Epithelial cell of esophagus (primary cell): ENCODE measurements at regions not wholly inside any gene's neighbourhood (a gene's known extent, or its start where the extent isn't known, plus 50 kb on each side); places are given as distances from the start of the nearest gene placed in this dataset.

ENCODE experiments used
- DNase-seq: peaks from one replicate; pipeline ENCODE4 v3.0.0; 2010; ENCODE audit warnings: low read depth
- H3K4me3 ChIP-seq: 2 replicates; pipeline ENCODE4 v1.5.1; 2011; ENCODE audit warnings: mild to moderate bottlenecking, low read length, control low read depth
- TF ChIP-seq, protein P1 (sequence below): IDR thresholded peaks from 2 replicates; pipeline ENCODE4 v1.5.1; 2011; ENCODE audit warnings: low read depth, mild to moderate bottlenecking, low read length, control low read depth, inconsistent platforms; ENCODE audit not compliant: insufficient read depth; ENCODE audit errors: missing control alignments

DNA sequence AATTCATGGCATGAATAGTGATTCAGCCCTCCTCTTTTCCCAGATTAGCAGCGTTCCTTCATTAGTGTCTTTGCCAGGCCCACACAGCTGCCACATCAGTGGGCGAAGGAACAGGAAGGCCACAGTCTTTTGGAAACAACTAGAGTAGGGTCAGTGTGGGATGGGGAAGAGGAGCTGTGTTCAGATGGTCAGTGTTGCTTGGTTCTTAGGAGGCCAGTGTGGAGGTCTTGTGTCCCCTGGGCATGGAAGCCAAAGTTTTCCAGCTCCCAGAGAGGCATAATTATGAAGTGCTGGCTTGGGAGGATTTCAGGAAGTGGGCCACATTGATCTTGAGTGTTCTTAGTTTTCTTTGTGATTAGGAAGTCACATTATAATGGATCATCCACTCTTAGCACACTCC is 269.6 kb downstream of the PSAT1 start:
- no peak for DNase-seq
- TF ChIP-seq, protein P1, sequence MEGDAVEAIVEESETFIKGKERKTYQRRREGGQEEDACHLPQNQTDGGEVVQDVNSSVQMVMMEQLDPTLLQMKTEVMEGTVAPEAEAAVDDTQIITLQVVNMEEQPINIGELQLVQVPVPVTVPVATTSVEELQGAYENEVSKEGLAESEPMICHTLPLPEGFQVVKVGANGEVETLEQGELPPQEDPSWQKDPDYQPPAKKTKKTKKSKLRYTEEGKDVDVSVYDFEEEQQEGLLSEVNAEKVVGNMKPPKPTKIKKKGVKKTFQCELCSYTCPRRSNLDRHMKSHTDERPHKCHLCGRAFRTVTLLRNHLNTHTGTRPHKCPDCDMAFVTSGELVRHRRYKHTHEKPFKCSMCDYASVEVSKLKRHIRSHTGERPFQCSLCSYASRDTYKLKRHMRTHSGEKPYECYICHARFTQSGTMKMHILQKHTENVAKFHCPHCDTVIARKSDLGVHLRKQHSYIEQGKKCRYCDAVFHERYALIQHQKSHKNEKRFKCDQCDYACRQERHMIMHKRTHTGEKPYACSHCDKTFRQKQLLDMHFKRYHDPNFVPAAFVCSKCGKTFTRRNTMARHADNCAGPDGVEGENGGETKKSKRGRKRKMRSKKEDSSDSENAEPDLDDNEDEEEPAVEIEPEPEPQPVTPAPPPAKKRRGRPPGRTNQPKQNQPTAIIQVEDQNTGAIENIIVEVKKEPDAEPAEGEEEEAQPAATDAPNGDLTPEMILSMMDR = no peak
- no peak overlapping the region for H3K4me3 ChIP-seq

DNA sequence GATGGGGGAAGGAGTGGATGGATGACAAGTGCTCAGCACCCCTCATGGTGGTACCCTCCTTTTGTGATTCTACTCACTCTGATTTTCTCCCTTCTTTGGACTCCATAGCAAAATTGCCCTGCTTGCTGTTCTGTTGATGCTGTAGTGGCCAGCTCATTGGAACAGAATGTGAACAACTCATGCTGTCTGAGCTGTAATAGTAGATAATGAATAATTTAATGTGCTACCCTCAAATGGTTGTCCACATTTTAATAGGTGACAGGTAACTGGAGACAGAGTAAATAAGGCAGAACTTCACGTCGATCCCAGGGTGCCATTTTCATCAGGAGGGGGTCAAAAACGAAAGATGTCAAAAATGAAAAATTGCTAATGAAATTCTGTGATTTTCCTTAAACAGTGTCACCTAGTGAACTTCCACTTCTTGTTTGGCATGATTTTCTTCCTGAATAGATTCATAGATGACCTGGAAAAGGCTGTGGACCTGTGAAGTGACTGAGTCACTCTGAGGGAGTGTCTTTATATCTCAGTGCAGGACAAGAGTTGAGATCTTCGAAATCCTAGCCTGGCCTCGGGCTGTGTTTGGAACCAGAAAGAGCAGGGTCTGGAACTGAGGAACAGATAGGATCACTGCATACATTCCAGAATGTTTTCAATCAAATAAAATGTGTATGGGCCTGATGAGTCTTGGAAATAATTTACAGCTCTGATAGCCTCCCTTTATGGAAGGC is 270.2 kb downstream of the PSAT1 start:
- TF ChIP-seq, protein P1 = no peak
- H3K4me3 ChIP-seq = no peak overlapping the region
- DNase-seq = peak; percentile 36

DNA sequence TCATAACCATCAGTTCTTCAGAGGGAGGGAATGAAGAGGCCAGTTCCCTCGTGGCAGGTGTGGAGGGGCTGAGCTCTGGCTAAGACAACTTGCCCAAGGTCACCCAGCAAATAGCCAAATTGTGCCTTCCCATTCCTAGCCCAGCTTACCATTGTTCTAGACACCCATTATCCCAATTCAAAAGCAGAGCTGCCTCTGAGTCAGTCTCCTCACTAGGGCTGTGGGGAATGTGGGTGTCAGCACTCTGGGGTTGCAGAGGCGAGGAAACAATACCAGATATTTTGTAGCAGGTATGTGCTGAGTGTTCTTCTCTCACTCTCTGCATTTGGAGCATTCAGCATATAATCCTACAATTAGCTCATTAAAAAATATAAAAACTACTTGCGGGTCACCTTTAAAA is 270.8 kb downstream of the PSAT1 start:
- DNase-seq = peak; percentile 23
- TF ChIP-seq, protein P1 = no peak
- no peak overlapping the region for H3K4me3 ChIP-seq

DNA sequence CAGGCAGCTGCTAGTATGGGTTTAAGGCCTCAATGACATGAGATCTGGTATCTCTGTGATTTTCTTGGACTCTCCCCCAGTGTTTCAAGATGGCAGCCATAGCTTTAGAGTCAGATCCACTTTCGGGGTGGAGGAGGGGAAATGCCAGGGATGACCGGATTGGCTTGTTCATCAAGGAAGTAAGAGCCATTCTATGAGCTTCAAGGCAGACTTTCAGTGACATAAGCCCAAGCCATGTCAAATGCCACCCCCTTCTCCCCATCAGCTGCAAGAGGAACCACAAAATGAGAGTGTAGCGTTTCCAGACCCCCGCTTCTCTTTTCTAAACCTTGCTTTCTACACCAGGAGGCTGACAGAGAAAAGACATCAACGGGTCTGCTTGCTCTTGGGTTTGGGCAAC is 271.8 kb downstream of the PSAT1 start:
- no peak overlapping the region for H3K4me3 ChIP-seq
- TF ChIP-seq, protein P1 = no peak

DNA sequence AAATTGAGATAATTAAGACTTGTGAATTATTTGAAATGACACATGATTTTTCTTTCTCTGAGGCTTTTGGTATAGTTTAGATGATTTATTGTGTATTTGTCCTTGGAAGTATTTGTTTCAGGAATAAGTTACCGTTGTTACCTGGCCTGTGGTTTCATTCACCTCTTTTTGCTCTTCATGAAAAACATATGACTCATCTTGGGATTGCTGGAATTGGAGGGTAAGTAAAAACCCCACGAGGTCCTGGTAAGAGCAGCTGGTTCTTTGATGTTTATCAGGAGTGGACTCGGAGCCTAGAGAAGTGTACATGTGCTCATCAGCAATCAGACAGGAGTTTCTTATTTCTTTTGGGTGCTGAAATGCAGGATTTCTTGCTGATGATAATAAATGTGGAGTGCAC is 275.3 kb downstream of the PSAT1 start:
- TF ChIP-seq, protein P1 = no peak
- H3K4me3 ChIP-seq = no peak overlapping the region
- DNase-seq = peak; percentile 10

More for the DNA sequence above, 271.8 kb downstream of the PSAT1 start:
- no peak for DNase-seq

DNA sequence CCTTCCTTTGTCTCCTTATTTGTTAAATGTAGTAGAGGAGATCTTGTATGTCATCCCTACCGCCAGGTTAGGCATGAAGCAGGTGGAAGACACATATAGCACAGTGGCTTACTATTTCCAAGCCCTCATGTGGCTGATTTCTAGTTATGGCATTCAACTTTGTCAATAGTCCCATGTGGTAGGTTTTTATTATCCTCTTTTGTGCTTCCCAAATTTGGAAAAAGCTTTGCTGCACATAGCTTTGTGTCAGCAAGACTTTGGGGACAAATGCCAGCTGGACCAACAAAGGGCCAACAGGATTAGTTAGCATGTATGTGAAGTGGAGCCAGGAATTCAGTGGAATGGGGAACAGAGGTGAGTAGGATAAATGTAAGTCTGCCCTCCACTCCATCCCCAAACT is 276.3 kb downstream of the PSAT1 start:
- H3K4me3 ChIP-seq = no peak overlapping the region
- DNase-seq = no peak
- TF ChIP-seq, protein P1 = no peak

DNA sequence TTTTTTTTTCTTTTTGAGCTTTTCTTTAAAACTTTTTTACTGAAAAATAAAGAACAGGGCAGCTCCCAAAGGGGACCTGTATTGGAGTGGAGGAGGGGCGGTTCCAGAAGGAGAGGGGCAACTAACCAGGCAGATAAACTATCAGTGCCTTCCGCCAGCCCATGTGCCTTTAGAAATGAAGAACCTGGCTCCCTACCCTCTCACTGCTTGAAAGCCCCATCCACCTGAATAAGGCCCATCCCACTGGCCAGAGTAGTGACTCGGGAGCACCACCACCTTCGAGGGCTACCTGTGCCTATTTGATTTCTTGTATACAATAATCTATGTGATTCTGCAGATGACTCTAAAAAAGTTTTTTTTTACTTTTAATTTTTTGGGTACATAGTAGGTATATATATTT is 276.7 kb downstream of the PSAT1 start:
- TF ChIP-seq, protein P1 = no peak
- no peak overlapping the region for H3K4me3 ChIP-seq
- DNase-seq = no peak
